Activated CD4-positive, alpha-beta T cell treated with anti-CD3 and anti-CD28 coated beads, Interleukin-2, Interleukin-6, amounts not matched to agents 100 ng/mL and 50 ng/mL, durations not matched to agents 16 hours and 8 hours (primary cell): ENCODE measurements at regions not wholly inside any gene's neighbourhood (a gene's known extent, or its start where the extent isn't known, plus 50 kb on each side); places are given as distances from the start of the nearest gene placed in this dataset.
"Not testable (repeated sequence)": the region's sequence is repeated elsewhere in the genome, so short reads cannot be mapped to it uniquely, and the experiment has no call there.

ENCODE experiments used
- DNase-seq: peaks from one replicate; pipeline ENCODE4 v3.0.0-alpha.2; 2020

DNA sequence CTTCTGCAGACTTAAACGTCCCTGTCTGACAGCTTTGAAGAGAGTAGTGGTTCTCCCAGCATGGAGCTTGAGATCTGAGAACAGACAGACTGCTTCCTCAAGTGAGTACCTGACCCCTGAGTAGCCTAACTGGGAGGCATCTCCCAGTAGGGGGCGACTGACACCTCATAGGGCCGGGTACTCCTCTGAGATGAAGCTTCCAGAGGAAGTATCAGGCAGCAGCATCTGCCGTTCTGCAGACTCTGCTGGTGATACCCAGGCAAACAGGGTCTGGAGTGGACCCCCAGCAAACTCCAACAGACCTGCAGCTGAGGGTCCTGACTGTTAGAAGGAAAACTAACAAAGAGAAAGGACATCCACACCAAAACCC, 174.4 kb downstream of the LRRC70 start:
- not testable (repeated sequence) for DNase-seq

- not testable (repeated sequence) for DNase-seq
Measured at GRCh38 chr5:62752056-62752997, 173.7 kb downstream of the LRRC70 start.

DNA sequence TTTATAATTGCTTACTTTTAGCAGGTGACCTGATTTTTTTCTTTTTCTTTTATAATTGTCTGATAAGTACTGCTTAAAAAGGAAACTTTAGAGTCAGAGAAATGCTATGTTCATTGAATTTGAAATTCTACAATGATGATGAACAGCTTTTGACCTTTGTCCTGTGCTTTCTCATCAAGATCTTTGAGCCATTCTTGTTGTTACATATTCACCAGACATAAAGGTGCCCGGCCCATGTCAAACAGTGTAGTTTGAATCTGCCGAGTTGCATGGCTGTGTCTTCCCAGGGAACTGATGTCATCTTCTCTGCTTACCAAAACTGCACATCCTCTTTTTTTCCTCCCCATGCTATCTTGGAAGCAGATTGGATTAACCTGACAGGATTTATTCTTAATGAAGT, 163.6 kb downstream of the LRRC70 start:
- DNase-seq, result no peak

GRCh38 chr5:62741761-62742160, 163.1 kb downstream of the LRRC70 start:
- DNase-seq, result no peak

- no peak for DNase-seq
Measured at GRCh38 chr5:62737766-62738165, 159.1 kb downstream of the LRRC70 start.

DNA sequence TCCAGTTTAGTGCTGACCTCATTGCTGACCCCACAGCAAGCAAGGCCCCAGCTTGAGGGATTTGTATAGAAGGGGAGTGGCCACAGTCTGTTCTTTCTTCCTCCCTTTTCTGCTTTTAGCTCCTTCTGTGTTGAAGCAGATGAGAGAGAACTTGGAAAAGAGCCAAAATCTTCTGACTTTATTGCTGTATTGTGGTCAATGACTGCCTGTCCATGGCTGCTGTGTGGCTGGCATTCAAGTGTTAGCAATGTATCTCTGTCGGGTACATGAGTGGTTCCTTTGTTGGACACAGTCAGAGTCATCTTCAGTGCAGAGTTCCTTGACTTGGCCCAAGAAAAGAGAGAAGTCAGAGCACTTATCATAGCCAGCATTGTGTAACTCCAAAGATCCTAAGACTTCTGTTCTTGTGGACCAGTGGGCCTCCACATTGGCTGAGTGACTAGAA, 154.1 kb downstream of the LRRC70 start:
- DNase-seq, result no peak

DNA sequence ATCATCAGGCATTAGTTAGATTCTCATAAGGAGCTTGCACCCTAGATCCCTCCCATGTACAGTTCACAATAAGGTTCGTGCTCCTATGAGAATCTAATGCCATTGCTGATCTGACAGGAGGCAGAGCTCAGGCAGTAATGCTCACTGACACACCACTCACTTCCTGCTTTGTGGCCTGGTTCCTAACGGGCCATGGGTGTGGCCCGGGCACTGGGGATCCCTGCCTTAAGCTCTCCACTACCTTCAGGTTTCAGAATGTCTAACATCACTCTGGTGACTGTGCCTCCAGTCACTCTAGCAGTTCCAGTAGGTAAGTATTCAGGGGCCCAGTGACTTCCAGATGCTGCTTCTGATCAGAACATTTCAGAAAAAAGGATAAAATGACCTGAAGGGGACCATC, 152.4 kb downstream of the LRRC70 start:
- DNase-seq, result peak; percentile 41

- no peak for DNase-seq
Measured at GRCh38 chr5:62729675-62730074, 151.1 kb downstream of the LRRC70 start.

DNA sequence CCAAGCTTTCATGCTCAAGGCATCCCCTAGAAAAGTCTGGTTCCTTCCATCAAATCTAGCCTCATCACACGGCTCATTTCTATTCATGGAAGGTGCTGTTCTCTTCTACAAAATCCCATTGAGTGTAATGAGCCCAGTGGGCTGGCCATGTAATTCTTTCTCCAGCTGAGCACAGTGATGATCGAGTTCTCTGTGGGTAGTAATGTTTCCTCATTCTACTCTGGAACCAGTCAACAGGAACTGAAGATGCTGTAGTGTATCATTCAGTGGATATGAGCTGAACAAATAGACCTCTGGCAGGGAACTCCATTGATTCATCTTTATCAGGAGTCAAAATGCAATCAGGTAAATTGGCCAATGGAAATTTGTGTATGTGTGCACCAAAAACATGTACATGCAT, 149.2 kb downstream of the LRRC70 start:
- no peak for DNase-seq

DNA sequence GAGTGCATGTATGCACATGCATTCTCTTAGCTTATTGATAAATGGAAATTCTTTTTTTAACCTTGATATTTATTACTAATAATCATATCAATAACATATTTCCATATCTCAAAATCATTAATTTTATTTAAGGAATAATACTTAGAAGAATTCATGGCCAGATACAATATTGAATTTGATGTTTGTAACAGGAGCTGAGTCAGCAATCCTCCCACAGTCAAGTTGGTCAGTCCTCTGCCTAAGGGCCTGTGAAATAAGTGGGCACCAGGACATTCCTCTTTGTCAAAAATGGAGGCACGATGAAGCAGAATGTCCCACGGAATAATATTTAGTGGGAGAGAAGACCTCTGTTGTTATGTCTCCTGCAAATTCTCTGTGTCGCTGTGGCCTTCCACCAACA, 148.6 kb downstream of the LRRC70 start:
- DNase-seq, result no peak

DNA sequence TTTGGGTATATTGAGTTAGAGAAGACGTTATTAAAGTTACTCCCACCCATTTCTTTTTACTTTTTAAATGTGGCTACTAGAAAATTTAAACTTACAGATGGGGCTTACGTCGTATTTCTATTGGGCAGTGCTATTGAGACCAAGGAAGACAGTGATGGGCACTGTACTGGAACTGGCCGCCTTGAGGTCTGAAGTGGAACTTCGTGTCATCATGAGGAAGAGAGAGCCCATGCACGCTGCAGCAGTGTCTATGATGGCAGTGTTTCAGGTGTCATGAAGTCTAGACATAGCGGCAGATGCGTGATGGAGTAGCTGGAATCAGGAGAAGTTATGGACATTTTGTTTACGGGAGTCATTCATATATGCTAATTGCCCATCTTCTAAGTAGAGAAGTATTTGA, 143.7 kb downstream of the LRRC70 start:
- no peak for DNase-seq

DNA sequence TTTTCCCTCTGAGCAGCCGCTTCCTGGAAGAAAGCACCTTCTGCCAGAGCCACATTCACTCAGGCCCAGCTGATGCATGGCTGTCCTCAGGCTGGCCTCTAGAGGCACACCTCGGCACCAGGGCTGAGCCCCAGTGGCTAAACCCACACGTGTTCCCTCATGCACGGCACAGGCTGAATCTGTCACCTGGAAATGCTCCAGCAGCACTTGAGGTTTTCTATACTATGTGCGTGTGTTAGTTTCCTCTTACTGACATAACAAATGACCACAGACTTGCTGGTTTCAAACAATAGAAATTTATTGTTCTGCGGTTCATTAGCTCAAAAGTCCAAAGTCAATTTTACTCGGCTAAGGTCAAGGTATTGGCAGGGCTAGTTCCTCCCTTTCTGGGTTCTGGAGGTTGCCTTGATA, 141.4 kb downstream of the LRRC70 start:
- DNase-seq, result peak; percentile 20

DNA sequence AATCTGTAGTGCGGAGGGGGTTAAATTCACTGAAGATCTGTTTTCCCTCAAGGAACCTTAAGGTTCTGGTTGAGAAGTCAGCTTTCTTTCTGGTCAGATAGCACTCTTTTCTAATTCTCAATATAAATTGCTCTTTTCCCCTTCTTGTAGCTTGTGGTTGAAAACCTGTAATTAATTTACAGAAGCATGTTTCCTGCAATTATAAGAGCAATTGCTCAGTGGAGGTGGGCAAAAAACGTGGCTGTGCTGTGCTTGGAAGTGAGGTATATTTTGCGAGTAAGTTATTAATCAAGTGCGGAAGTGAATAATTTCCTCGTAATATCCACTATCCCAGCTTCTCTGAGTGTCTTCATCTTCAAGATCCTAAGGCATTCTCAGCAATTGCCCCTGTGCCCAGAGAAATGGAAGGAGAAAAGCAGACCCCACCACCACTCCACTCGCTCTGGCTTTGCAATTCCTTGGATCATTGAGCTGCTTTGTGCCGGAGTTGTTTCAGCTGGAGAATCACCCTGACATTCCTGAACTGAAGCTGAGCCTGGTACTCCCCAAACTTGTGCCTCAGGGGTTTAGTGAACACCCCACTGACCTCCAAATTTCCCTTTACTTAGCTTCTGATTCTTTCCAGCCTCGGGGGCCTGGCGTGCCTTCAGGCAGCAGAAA, 140.6 kb downstream of the LRRC70 start:
- DNase-seq, result no peak

- DNase-seq, result no peak
Measured at GRCh38 chr5:62718324-62718723, 139.7 kb downstream of the LRRC70 start.

GRCh38 chr5:62717301-62717933, 138.8 kb downstream of the LRRC70 start:
- DNase-seq, result no peak

- DNase-seq, result no peak
Measured at GRCh38 chr5:62714296-62714695, 135.7 kb downstream of the LRRC70 start.

DNA sequence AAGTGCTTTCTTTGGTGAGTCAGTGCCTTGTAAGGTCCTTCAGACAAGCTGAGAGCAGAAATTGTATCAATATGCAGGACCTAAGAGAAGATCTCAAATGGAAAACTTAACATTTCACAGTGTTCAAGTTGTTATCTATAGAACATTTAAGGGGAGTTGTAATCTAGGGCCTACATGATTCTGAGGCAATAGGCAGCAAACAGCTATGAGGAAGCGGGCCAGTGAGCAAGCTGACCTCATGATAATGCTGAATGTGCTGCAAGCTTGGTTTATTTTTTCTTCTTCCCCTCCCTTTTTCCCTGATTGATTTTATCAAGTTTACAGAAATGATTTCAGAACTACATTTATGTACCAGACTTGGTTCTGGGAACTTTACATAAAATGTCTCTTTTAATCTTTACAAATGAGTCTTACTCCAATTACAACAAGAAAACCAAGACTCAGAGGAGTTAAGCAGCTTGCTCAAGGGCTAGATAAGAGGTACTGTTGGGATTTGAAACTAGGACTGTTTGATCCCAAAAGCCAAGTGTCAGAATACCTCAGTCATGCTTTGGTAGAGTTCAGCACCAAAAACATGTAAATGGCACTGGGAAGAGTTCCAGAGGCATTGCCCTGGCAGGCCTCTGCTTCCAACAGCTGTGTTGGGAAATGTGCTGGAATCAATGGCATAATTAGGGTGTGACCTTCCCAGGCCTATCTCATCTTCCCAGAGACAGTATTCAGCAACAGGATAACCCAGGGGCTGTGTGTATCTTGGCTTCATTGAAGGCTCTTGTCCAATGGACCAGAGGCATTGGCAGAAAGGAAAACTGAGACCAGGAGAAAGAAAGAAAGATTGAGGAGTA, 130.1 kb downstream of the LRRC70 start:
- no peak for DNase-seq

DNA sequence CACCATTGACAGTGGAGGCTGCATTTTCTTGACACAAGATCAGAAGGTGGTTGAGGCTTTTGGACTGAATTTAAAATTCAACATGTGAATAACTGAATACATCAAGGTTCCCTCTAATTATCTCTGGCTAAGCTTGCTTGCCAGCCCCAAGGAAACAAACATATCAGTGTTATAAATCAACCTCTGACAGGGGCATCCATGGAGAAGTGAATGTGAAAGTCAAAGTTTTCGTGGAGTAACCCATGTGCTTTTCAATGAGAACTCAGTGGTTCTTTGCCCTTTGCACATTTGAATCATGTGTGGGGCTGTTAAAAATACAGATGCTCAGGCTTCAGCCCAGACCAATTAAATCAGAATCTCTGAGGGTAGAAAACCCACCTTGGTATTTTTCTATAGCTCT, 128.9 kb downstream of the LRRC70 start:
- DNase-seq, result no peak

DNA sequence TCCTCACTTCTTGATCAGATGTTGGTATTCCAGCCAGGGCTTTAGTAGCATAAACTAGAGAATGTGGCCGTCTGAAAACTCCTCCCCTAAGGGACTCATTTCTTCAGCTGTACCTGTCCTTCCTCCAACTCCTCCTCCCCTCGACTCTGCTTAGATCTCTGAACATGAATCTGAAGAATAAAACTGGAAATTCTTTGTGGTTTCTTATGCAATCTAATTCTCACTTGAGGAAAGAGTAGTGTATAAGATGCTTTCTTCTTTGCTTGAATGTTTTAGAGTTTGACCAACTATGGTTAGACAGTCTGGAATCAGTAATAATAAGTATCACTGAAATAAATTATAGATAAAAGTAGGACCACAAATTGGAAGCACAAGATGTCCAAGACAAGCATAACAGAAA, 128.5 kb downstream of the LRRC70 start:
- no peak for DNase-seq

- no peak for DNase-seq
Measured at GRCh38 chr5:62705022-62705421, 126.4 kb downstream of the LRRC70 start.

- no peak for DNase-seq
Measured at GRCh38 chr5:62702126-62702525, 123.5 kb downstream of the LRRC70 start.

DNA sequence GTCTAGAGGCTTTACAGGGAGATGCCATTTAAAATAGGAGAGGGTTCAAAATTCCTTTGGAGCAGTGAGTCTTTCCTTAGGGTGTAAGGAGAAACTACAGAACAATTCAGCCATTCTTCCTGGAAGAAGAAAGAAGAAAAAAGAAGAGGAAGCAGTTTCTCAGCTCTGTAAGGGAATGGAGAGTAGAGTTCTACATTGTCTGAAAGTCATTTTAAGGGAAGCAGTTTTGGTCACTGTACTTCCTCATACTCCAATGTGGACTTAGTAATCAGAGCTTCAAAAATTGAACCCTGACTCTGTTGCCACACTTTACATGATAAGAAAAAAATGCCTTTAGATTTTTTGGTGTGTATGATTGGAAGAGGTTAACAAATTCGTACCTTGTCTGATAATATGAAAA, 122.4 kb downstream of the LRRC70 start:
- no peak for DNase-seq

DNA sequence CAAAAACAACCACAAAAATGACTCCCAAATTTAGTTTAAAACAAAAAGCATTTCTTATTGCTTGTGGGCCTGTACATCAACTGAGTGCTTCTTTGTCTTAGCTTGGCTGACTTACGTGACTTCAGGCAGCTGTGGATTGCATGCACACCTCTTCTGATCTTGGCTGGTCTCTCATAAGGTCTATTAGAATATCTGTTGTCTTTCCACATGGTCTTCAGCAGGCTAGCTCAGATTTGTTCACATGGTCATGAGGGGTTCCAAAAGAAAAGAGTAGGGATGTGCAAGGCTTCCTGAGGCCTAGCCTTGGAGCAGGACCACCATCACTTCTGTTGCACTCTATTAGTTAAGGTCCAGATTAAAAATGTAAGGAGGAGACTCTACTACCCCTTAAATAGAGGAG, 120.1 kb downstream of the LRRC70 start:
- DNase-seq, result no peak
